Caco-2 (cell line): ENCODE measurements at regions not wholly inside any gene's neighbourhood (a gene's known extent, or its start where the extent isn't known, plus 50 kb on each side); places are given as distances from the start of the nearest gene placed in this dataset.
"Not testable (repeated sequence)": the region's sequence is repeated elsewhere in the genome, so short reads cannot be mapped to it uniquely, and the experiment has no call there.

Experiments
- BruUV-seq: library from RNA; stranded (reverse); fragments of 400-500 nt; replicated peaks from 2 replicates; lab custom pipeline; 2021; lab: Mats Ljungman, UMichigan
- CTCF ChIA-PET: fragments of 300-600 bp; sonication (Branson Sonifier 250); formaldehyde crosslinking; loops from one replicate; lab custom pipeline; 2022; ENCODE audit warnings: antibody characterized with exemption; lab: Charles Lee
- POLR2A ChIA-PET: fragments of 300-600 bp; sonication (Branson Sonifier 250); formaldehyde crosslinking; loops from one replicate; lab custom pipeline; 2022; ENCODE audit warnings: antibody characterized with exemption; lab: Charles Lee
- DNase-seq, 2 experiments: peaks; one replicate each; pipeline versions ENCODE4 v3.0.0 to v3.0.0-alpha.2; 2020 to 2022
- H3K27me3 ChIP-seq: replicated peaks from 2 replicates; pipeline ENCODE4 v1.6.0; 2011; ENCODE audit warnings: low read length; ENCODE audit not compliant: control insufficient read depth, insufficient read depth
- H3K36me3 ChIP-seq: 2 replicates; pipeline ENCODE4 v1.5.1; 2011; ENCODE audit warnings: low read length; ENCODE audit not compliant: control insufficient read depth, insufficient read depth
- H3K4me1 ChIP-seq: fragments of 250-450 bp; sonication (Bioruptor Pico); 2 replicates; pipeline ENCODE4 v1.5.1; 2020; ENCODE audit warnings: mild to moderate bottlenecking
- H3K4me3 ChIP-seq: 2 replicates; pipeline ENCODE4 v1.5.1; 2011; ENCODE audit warnings: low read depth, mild to moderate bottlenecking, control low read depth, low read length
- H3K9me3 ChIP-seq: fragments of 250-450 bp; sonication (Bioruptor Pico); 2 replicates; pipeline ENCODE4 v1.5.1; 2020; ENCODE audit warnings: mild to moderate bottlenecking, moderate library complexity
- H3K27ac Mint-ChIP-seq: one replicate; pipeline ENCODE4 v1.8.0; 2022; ENCODE audit warnings: mixed read lengths; ENCODE audit not compliant: unreplicated experiment
- H3K27me3 Mint-ChIP-seq: one replicate; pipeline ENCODE4 v1.8.0; 2022; ENCODE audit warnings: mixed read lengths; ENCODE audit not compliant: insufficient read depth, unreplicated experiment
- H3K36me3 Mint-ChIP-seq: one replicate; pipeline ENCODE4 v1.8.0; 2022; ENCODE audit warnings: mild to moderate bottlenecking, mixed read lengths; ENCODE audit not compliant: insufficient read depth, unreplicated experiment
- H3K4me1 Mint-ChIP-seq: one replicate; pipeline ENCODE4 v1.8.0; 2022; ENCODE audit warnings: low read depth, mixed read lengths; ENCODE audit not compliant: unreplicated experiment
- H3K4me3 Mint-ChIP-seq: one replicate; pipeline ENCODE4 v1.8.0; 2022; ENCODE audit warnings: mild to moderate bottlenecking, moderate library complexity, mixed read lengths; ENCODE audit not compliant: unreplicated experiment
- H3K9me3 Mint-ChIP-seq: one replicate; pipeline ENCODE4 v1.8.0; 2022; ENCODE audit warnings: mixed read lengths; ENCODE audit not compliant: unreplicated experiment
- intact Hi-C: fragments of 100-400 bp; cut with micrococcal nuclease; formaldehyde crosslinking; loops from one replicate; pipeline ENCODE4 v1.10.0; 2022; ENCODE audit not compliant: unreplicated experiment
- TF ChIP-seq, protein P1 (sequence below), 2 experiments: fragments of 200-600 bp in 1 of 2; IDR thresholded peaks; 1 replicate in 1 of 2; 2 replicates in 1 of 2; pipeline versions ENCODE4 v1.5.1 to v1.8.0; 2011 to 2022; ENCODE audit warnings: antibody characterized with exemption in 1 of 2, control low read depth in 1 of 2, inconsistent platforms in 1 of 2, low read depth in 1 of 2, low read length in 1 of 2, mild to moderate bottlenecking in 1 of 2, moderate library complexity in 1 of 2; ENCODE audit not compliant: insufficient read depth in 1 of 2, severe bottlenecking in 1 of 2, unreplicated experiment in 1 of 2

DNA sequence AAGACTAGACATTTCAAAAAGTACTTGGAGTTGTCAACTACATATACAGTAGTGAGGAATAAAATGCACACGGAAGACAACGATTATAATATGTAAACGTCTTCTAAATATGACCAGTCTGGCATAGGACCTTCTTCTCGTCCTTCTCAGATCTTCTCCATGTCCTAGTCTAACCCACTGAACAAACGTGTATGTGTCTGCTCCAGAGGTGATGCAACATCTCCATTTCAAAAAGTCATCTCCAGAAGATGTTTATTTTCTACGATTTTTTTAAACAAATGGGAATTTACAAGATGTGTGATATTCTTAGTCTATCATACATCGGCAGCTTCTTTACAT lies 89.9 kb downstream of the GPX5 start:
- POLR2A ChIA-PET = no interaction called here

GRCh38 chr6:28615955-28616747 lies 90.5 kb downstream of the GPX5 start:
- H3K4me1 ChIP-seq = 0 out of 2 replicates have a peak, but pooled peaks cover 5% of the 10 kb centered on the region
- intact Hi-C loops = no loop called here
- ChIA-PET POLR2A (no interaction called here), CTCF (no interaction called here)
- Mint-ChIP-seq H3K4me3 (peak overlapping the region; percentile 44), H3K27me3 (no peaks in the 10 kb centered on the region), H3K9me3 (no peaks in the 10 kb centered on the region), H3K27ac (no peak overlapping the region), H3K36me3 (no peaks in the 10 kb centered on the region), H3K4me1 (no peaks in the 10 kb centered on the region)
- TF ChIP-seq, protein P1, sequence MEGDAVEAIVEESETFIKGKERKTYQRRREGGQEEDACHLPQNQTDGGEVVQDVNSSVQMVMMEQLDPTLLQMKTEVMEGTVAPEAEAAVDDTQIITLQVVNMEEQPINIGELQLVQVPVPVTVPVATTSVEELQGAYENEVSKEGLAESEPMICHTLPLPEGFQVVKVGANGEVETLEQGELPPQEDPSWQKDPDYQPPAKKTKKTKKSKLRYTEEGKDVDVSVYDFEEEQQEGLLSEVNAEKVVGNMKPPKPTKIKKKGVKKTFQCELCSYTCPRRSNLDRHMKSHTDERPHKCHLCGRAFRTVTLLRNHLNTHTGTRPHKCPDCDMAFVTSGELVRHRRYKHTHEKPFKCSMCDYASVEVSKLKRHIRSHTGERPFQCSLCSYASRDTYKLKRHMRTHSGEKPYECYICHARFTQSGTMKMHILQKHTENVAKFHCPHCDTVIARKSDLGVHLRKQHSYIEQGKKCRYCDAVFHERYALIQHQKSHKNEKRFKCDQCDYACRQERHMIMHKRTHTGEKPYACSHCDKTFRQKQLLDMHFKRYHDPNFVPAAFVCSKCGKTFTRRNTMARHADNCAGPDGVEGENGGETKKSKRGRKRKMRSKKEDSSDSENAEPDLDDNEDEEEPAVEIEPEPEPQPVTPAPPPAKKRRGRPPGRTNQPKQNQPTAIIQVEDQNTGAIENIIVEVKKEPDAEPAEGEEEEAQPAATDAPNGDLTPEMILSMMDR (IDR thresholded peaks at IDR 0.05; ENCODE audit: insufficient read depth in 1 of 2, low read depth in 1 of 2, low read length in 1 of 2, severe bottlenecking in 1 of 2, unreplicated experiment in 1 of 2) = no peak
- H3K4me3 ChIP-seq = no peak overlapping the region
- H3K36me3 ChIP-seq = no peaks in the 10 kb centered on the region
- H3K27me3 ChIP-seq = no peaks in the 10 kb centered on the region
- no peaks in the 10 kb centered on the region for H3K9me3 ChIP-seq
- DNase-seq = peak in 1 of 2 experiments; percentile 49
- BruUV-seq = no TSS peak

More for the DNA sequence above, 89.9 kb downstream of the GPX5 start:
- no peaks in the 10 kb centered on the region for H3K27me3 Mint-ChIP-seq
- H3K4me3 ChIP-seq = no peak overlapping the region
- BruUV-seq = no TSS peak
- intact Hi-C loops = no loop called here
- H3K36me3 Mint-ChIP-seq = no peaks in the 10 kb centered on the region
- TF ChIP-seq, protein P1 (IDR thresholded peaks at IDR 0.05; ENCODE audit: insufficient read depth in 1 of 2, low read depth in 1 of 2, low read length in 1 of 2, severe bottlenecking in 1 of 2, unreplicated experiment in 1 of 2) = no peak
- H3K4me1 Mint-ChIP-seq = no peaks in the 10 kb centered on the region
- DNase-seq = no peak
- no peaks in the 10 kb centered on the region for H3K36me3 ChIP-seq
- CTCF ChIA-PET = no interaction called here
- 0 out of 2 replicates have a peak, but pooled peaks cover 5% of the 10 kb centered on the region for H3K4me1 ChIP-seq
- no peaks in the 10 kb centered on the region for H3K9me3 ChIP-seq
- no peaks in the 10 kb centered on the region for H3K9me3 Mint-ChIP-seq
- no peak overlapping the region for H3K4me3 Mint-ChIP-seq
- no peak overlapping the region for H3K27ac Mint-ChIP-seq
- no peaks in the 10 kb centered on the region for H3K27me3 ChIP-seq

DNA sequence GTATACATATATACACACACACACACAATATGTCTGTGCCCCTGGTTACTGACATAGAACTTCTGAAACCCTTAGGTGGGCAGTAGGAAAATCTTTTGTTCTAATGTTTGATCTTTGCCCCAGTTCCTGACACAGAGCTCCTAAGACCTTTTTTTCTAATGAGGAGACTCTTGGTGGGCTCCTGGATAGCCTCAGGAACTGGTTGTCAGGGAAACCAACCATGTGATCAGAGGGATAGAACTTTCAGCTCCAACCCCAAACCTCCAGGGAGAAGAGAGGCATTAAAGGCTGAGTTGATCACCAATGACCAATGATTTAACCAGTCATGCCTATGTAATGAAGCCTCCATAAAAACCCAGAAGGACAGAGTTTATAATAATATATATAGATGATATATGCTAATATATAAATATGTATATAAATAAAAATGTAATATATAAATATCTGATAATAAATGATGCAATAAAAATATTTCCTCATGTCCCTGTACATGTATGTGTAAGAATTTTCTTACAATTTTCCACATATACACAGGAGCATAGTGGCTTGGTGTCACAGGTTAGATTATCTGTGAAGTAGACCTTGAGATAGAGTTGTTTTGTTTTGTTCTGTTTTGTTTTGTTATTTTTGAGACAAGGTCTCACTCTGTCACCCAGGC lies 93.3 kb downstream of the GPX5 start:
- TF ChIP-seq, protein P1 (IDR thresholded peaks at IDR 0.05; ENCODE audit: insufficient read depth in 1 of 2, low read depth in 1 of 2, low read length in 1 of 2, severe bottlenecking in 1 of 2, unreplicated experiment in 1 of 2) = no peak
- no peaks in the 10 kb centered on the region for H3K27me3 ChIP-seq
- Mint-ChIP-seq H3K27ac (no peak overlapping the region), H3K27me3 (no peaks in the 10 kb centered on the region), H3K9me3 (no peaks in the 10 kb centered on the region), H3K36me3 (no peaks in the 10 kb centered on the region), H3K4me3 (no peak overlapping the region), H3K4me1 (no peaks in the 10 kb centered on the region)
- CTCF ChIA-PET = no interaction called here
- H3K4me3 ChIP-seq = no peak overlapping the region
- 0 out of 2 replicates have a peak, but pooled peaks cover 5% of the 10 kb centered on the region for H3K4me1 ChIP-seq
- H3K9me3 ChIP-seq = no peaks in the 10 kb centered on the region
- POLR2A ChIA-PET = no interaction called here
- intact Hi-C loops = no loop called here
- no TSS peak for BruUV-seq
- H3K36me3 ChIP-seq = no peaks in the 10 kb centered on the region
- DNase-seq = no peak

DNA sequence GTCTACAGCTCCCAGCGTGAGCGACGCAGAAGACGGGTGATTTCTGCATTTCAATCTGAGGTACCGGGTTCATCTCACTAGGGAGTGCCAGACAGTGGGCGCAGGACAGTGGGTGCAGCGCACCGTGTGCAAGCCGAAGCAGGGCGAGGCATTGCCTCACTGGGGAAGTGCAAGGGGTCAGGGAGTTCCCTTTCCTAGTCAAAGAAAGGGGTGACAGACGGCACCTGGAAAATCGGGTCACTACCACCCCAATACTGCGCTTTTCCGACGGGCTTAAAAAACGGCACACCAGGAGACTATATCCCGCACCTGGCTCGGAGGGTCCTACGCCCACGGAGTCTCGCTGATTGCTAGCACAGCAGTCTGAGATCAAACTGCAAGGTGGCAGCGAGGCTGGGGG lies 95.6 kb downstream of the GPX5 start:
- H3K27me3 ChIP-seq, H3K4me1 ChIP-seq, H3K4me1 Mint-ChIP-seq, H3K36me3 Mint-ChIP-seq, intact Hi-C loops, H3K27me3 Mint-ChIP-seq, BruUV-seq, POLR2A ChIA-PET, H3K9me3 ChIP-seq, DNase-seq, H3K9me3 Mint-ChIP-seq, H3K36me3 ChIP-seq, H3K27ac Mint-ChIP-seq, CTCF ChIA-PET: not testable (repeated sequence)
- peak overlapping the region; percentile 39 for H3K4me3 ChIP-seq
- H3K4me3 Mint-ChIP-seq = peak overlapping the region; percentile 73

GRCh38 chr6:28623242-28623641 lies 97.6 kb downstream of the GPX5 start:
- H3K4me3 ChIP-seq, POLR2A ChIA-PET, H3K27ac Mint-ChIP-seq, H3K4me1 ChIP-seq, DNase-seq, CTCF ChIA-PET, H3K27me3 ChIP-seq, H3K36me3 ChIP-seq, H3K4me3 Mint-ChIP-seq, intact Hi-C loops, BruUV-seq, H3K36me3 Mint-ChIP-seq, H3K9me3 ChIP-seq, H3K27me3 Mint-ChIP-seq, H3K4me1 Mint-ChIP-seq, H3K9me3 Mint-ChIP-seq: not testable (repeated sequence)
